SK-N-SH (cell line): ENCODE measurements at regions not wholly inside any gene's neighbourhood (a gene's known extent, or its start where the extent isn't known, plus 50 kb on each side); places are given as distances from the start of the nearest gene placed in this dataset.

Experiments
- CTCF ChIA-PET: fragments of 300-600, 350-600 bp; formaldehyde crosslinking; extraction: SDS; loops from one replicate; lab custom pipeline; 2021; lab: Yijun Ruan, JAX
- POLR2A ChIA-PET: fragments of 350-600 bp; sonication (Branson Sonifier 250); formaldehyde crosslinking; extraction: SDS; loops from one replicate; lab custom pipeline; 2020; ENCODE audit warnings: antibody characterized with exemption, inconsistent platforms; lab: Yijun Ruan, JAX
- DNase-seq: peaks from one replicate; pipeline ENCODE4 v3.0.0; 2012
- H2AFZ ChIP-seq: fragments of 200-600 bp; sonication (generic); 2 replicates; pipeline ENCODE4 v1.8.1; 2016; ENCODE audit warnings: antibody characterized with exemption, mild to moderate bottlenecking, low read depth
- H3F3A ChIP-seq: fragments of 200-600 bp; sonication (generic); replicated peaks from 2 replicates; pipeline ENCODE3; 2016; ENCODE audit warnings: antibody characterized with exemption, mild to moderate bottlenecking; ENCODE audit not compliant: insufficient read depth
- H3K27ac ChIP-seq, 2 experiments: fragments of 200-500 bp in 1 of 2; fragments of 200-600 bp in 1 of 2; sonication (Bioruptor generic) in 1 of 2; sonication (generic), shearing (Covaris generic) in 1 of 2; 2 replicates each; pipeline versions ENCODE4 v1.5.1 to v1.6.1; 2014 to 2016; ENCODE audit warnings: low read depth in 2 of 2, inconsistent platforms in 1 of 2, low read length in 1 of 2, mild to moderate bottlenecking in 1 of 2, mixed read lengths in 1 of 2
- H3K27me3 ChIP-seq: fragments of 200-600 bp; sonication (generic), shearing (Covaris generic); 2 replicates; pipeline ENCODE4 v1.6.1; 2016; ENCODE audit warnings: mixed run types; ENCODE audit not compliant: insufficient read depth
- H3K36me3 ChIP-seq, 2 experiments: fragments of 200-500 bp in 1 of 2; fragments of 200-600 bp in 1 of 2; sonication (Bioruptor generic) in 1 of 2; sonication (generic) in 1 of 2; replicated peaks in 1 of 2; 2 replicates each; pipeline versions ENCODE3 to v1.5.1; 2014 to 2016; ENCODE audit warnings: low read length in 1 of 2, mild to moderate bottlenecking in 1 of 2; ENCODE audit not compliant: insufficient read depth in 2 of 2, control insufficient read depth in 1 of 2
- H3K4me1 ChIP-seq, 2 experiments: fragments of 200-500 bp in 1 of 2; fragments of 200-600 bp in 1 of 2; sonication (Bioruptor generic) in 1 of 2; sonication (generic), shearing (Covaris generic) in 1 of 2; 2 replicates each; pipeline versions ENCODE4 v1.5.1 to v1.6.1; 2014 to 2016; ENCODE audit warnings: low read depth in 1 of 2, low read length in 1 of 2, mixed run types in 1 of 2; ENCODE audit not compliant: insufficient read depth in 2 of 2, control insufficient read depth in 1 of 2
- H3K4me2 ChIP-seq: fragments of 200-600 bp; sonication (generic), shearing (Covaris generic); 2 replicates; pipeline ENCODE4 v1.6.1; 2017; ENCODE audit warnings: mixed run types
- H3K4me3 ChIP-seq, 2 experiments: fragments of 200-500 bp in 1 of 2; fragments of 200-600 bp in 1 of 2; sonication (Bioruptor generic) in 1 of 2; sonication (generic), shearing (Covaris generic) in 1 of 2; 2 replicates each; pipeline versions ENCODE4 v1.5.1 to v1.8.1; 2014 to 2016; ENCODE audit warnings: low read depth in 2 of 2, inconsistent platforms in 1 of 2, low read length in 1 of 2, mild to moderate bottlenecking in 1 of 2, mixed read lengths in 1 of 2, moderate library complexity in 1 of 2
- H3K79me2 ChIP-seq: fragments of 200-600 bp; sonication (generic); 2 replicates; pipeline ENCODE4 v1.8.1; 2017; ENCODE audit warnings: mild to moderate bottlenecking; ENCODE audit not compliant: insufficient read depth
- H3K9ac ChIP-seq: fragments of 200-600 bp; sonication (generic); 2 replicates; pipeline ENCODE4 v1.6.1; 2017; ENCODE audit warnings: mixed run types
- H3K9me2 ChIP-seq: fragments of 200-600 bp; sonication (generic); 2 replicates; pipeline ENCODE4 v1.6.1; 2017; ENCODE audit warnings: mixed run types
- H3K9me3 ChIP-seq: fragments of 200-600 bp; sonication (generic); 2 replicates; pipeline ENCODE4 v1.6.1; 2017; ENCODE audit warnings: mixed run types, mild to moderate bottlenecking, moderate library complexity
- H4K20me1 ChIP-seq: fragments of 200-600 bp; sonication (generic); 2 replicates; pipeline ENCODE4 v1.6.1; 2017; ENCODE audit warnings: mild to moderate bottlenecking, mixed run types; ENCODE audit not compliant: insufficient read depth
- EP300 ChIP-seq, 2 experiments: IDR thresholded peaks; 2 replicates each; pipeline versions ENCODE4 v1.4.0 to v1.6.1; 2012; ENCODE audit warnings: borderline replicate concordance in 1 of 2, low read depth in 1 of 2, low read length in 1 of 2
- EZH2phosphoT487 ChIP-seq: fragments of 200-600 bp; sonication (generic); IDR thresholded peaks from 2 replicates; pipeline ENCODE4 v1.6.1; 2017; ENCODE audit warnings: low read depth, mixed run types, mild to moderate bottlenecking, antibody characterized with exemption, moderate library complexity, borderline replicate concordance
- FOSL2 ChIP-seq: IDR thresholded peaks from 2 replicates; pipeline ENCODE4 v1.4.0; 2012; ENCODE audit warnings: low read depth, mild to moderate bottlenecking, moderate library complexity, borderline replicate concordance
- GABPA ChIP-seq: IDR thresholded peaks from 2 replicates; pipeline ENCODE4 v1.4.0; 2012; ENCODE audit warnings: low read depth, mild to moderate bottlenecking
- GATA2 ChIP-seq: sonication (generic); formaldehyde crosslinking; IDR thresholded peaks from 2 replicates; pipeline ENCODE4 v1.5.0; 2020; ENCODE audit warnings: mild to moderate bottlenecking, missing genetic modification reagents
- MXI1 ChIP-seq: IDR thresholded peaks from 2 replicates; pipeline ENCODE4 v1.6.1; 2012; ENCODE audit warnings: mild to moderate bottlenecking, low read depth, low read length, improper control_type of control experiment
- NRF1 ChIP-seq: IDR thresholded peaks from 2 replicates; pipeline ENCODE4 v1.6.1; 2012; ENCODE audit warnings: low read depth, mild to moderate bottlenecking, low read length
- RAD21 ChIP-seq: IDR thresholded peaks from 2 replicates; pipeline ENCODE4 v1.6.1; 2012; ENCODE audit warnings: mild to moderate bottlenecking, low read length
- RXRA ChIP-seq: IDR thresholded peaks from 2 replicates; pipeline ENCODE4 v1.4.0; 2012; ENCODE audit warnings: low read depth, mild to moderate bottlenecking, borderline replicate concordance
- SIN3A ChIP-seq: IDR thresholded peaks from 2 replicates; pipeline ENCODE4 v1.6.1; 2012; ENCODE audit warnings: low read depth, mild to moderate bottlenecking, low read length, moderate library complexity, borderline replicate concordance
- SMC3 ChIP-seq: IDR thresholded peaks from 2 replicates; pipeline ENCODE4 v1.6.1; 2012; ENCODE audit warnings: low read depth, low read length, improper control_type of control experiment
- TCF12 ChIP-seq: IDR thresholded peaks from 2 replicates; pipeline ENCODE4 v1.4.0; 2012
- YY1 ChIP-seq: IDR thresholded peaks from 2 replicates; pipeline ENCODE4 v1.4.0; 2012; ENCODE audit warnings: low read depth, mild to moderate bottlenecking
- WGBS: methylation state at CpG from one replicate; pipeline ENCODE4 v1.1.6; 2017; ENCODE audit warnings: low lambda C conversion rate; 5-methylcytosine and 5-hydroxymethylcytosine counted together
- TF ChIP-seq, protein P1 (sequence below): IDR thresholded peaks from 2 replicates; pipeline ENCODE4 v1.4.0; 2012; ENCODE audit warnings: low read depth
- TF ChIP-seq, protein P2 (sequence below): IDR thresholded peaks from 2 replicates; pipeline ENCODE4; 2012

DNA sequence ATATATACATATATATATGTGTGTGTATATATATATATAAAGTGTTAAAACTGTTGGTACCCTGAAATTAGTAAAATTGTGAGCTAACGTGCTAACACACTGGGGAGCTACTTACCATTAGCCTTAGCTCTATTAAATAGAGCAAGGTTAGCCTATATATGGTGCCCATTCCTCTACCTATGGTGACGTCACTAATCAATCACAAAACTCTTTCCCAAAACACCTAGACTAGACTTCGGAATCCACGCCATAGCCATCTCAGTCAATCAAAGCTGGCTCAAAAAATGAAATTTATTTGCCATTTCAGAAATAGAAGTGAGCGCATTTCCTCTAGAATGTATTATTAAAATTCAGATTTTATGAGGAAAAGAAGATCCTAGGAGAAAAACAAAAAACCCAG lies 229.0 kb upstream of the TENM3 start:
- Histone ChIP-seq H3K36me3 (no peaks in the 10 kb centered on the region), H3K9ac (no peak overlapping the region), H2AFZ (no peak overlapping the region), H3K9me3 (no peaks in the 10 kb centered on the region), H3K4me3 (no peak overlapping the region), H3K4me1 (peaks cover 0 to 2% of the 10 kb centered on the region in 2 experiments; a peak in 1 of 4 replicates), H3K27ac (no peak overlapping the region), H4K20me1 (no peaks in the 10 kb centered on the region), H3K4me2 (no peak overlapping the region), H3K9me2 (no peaks in the 10 kb centered on the region), H3F3A (no peaks in the 10 kb centered on the region), H3K79me2 (no peaks in the 10 kb centered on the region), H3K27me3 (no peaks in the 10 kb centered on the region)
- 70% methylated on average over 5 of the region's 5 CpGs for WGBS
- POLR2A ChIA-PET = no interaction called here
- DNase-seq = no peak
- TF ChIP-seq EP300 (IDR thresholded peaks at IDR 0.05; ENCODE audit: borderline replicate concordance in 1 of 2, low read depth in 1 of 2, low read length in 1 of 2) (no peak), TCF12 (no peak), MXI1 (no peak), SMC3 (no peak), YY1 (no peak)
- TF ChIP-seq, protein P1, sequence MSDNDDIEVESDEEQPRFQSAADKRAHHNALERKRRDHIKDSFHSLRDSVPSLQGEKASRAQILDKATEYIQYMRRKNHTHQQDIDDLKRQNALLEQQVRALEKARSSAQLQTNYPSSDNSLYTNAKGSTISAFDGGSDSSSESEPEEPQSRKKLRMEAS = no peak
- CTCF ChIA-PET = no interaction called here

DNA sequence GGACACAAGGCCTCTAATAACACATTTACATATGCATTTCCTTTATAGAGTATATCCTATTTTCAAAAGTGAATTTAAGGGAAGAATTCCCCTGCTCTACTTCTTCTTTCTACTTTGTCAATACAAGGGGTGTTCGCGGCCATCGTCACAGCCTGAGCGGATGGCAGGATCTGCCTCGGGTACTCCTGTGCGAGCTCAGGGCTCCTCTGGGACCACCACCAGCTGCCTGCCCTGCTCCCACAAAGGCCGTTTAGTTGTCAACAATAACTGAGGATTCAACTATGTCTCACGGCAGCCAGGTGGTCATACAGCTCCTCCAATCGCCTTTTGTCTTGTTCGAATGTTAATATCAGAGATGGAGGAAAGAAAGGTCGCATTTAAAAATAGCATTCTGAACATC lies 228.2 kb upstream of the TENM3 start:
- H2AFZ ChIP-seq = no peak overlapping the region
- H3K9me3 ChIP-seq = no peaks in the 10 kb centered on the region
- no peaks in the 10 kb centered on the region for H4K20me1 ChIP-seq
- ChIA-PET POLR2A (no interaction called here), CTCF (no interaction called here)
- no peak overlapping the region for H3K9ac ChIP-seq
- H3K36me3 ChIP-seq = no peaks in the 10 kb centered on the region
- no peaks in the 10 kb centered on the region for H3K9me2 ChIP-seq
- no peak overlapping the region for H3K4me3 ChIP-seq
- H3K27ac ChIP-seq = no peak overlapping the region
- H3K4me2 ChIP-seq = no peak overlapping the region
- TF ChIP-seq NRF1 (no peak), RAD21 (no peak), GATA2 (CRISPR knock-in tag) (no peak), FOSL2 (no peak), SIN3A (no peak), RXRA (no peak), EZH2phosphoT487 (no peak), GABPA (no peak)
- TF ChIP-seq, protein P2, sequence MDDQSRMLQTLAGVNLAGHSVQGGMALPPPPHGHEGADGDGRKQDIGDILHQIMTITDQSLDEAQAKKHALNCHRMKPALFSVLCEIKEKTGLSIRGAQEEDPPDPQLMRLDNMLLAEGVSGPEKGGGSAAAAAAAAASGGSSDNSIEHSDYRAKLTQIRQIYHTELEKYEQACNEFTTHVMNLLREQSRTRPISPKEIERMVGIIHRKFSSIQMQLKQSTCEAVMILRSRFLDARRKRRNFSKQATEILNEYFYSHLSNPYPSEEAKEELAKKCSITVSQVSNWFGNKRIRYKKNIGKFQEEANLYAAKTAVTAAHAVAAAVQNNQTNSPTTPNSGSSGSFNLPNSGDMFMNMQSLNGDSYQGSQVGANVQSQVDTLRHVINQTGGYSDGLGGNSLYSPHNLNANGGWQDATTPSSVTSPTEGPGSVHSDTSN = no peak
- peaks cover 0 to 2% of the 10 kb centered on the region in 2 experiments; a peak in 1 of 4 replicates for H3K4me1 ChIP-seq
- 84% methylated on average over 11 of the region's 11 CpGs for WGBS
- DNase-seq = no peak
- no peaks in the 10 kb centered on the region for H3K79me2 ChIP-seq
- no peaks in the 10 kb centered on the region for H3K27me3 ChIP-seq
- no peaks in the 10 kb centered on the region for H3F3A ChIP-seq
